HEK293 (cell line): ENCODE measurements at regions not wholly inside any gene's neighbourhood (a gene's known extent, or its start where the extent isn't known, plus 50 kb on each side); places are given as distances from the start of the nearest gene placed in this dataset.

Experiments used
- CTCF ChIA-PET: fragments of 350-600 bp; formaldehyde crosslinking; extraction: SDS; loops from one replicate; lab custom pipeline; 2021; ENCODE audit warnings: antibody characterized with exemption; lab: Yijun Ruan, JAX
- POLR2A ChIA-PET: fragments of 300-600 bp; formaldehyde crosslinking; extraction: SDS; loops from one replicate; lab custom pipeline; 2020; ENCODE audit warnings: antibody characterized with exemption, inconsistent platforms; lab: Yijun Ruan, JAX
- H3K27ac ChIP-seq: fragments of 200-500 bp; sonication (Bioruptor generic); 2 replicates; pipeline ENCODE4 v1.5.1; 2014; ENCODE audit warnings: low read depth, low read length, control low read depth, inconsistent platforms; ENCODE audit errors: extremely low read depth
- H3K36me3 ChIP-seq, 2 experiments: fragments of 200-500 bp in 1 of 2; sonication (Bioruptor generic) in 1 of 2; 1 replicate in 1 of 2; 2 replicates in 1 of 2; pipeline ENCODE4 v1.5.1; 2014 to 2017; ENCODE audit warnings: inconsistent platforms in 2 of 2, low read length in 2 of 2; ENCODE audit not compliant: control insufficient read depth in 2 of 2, insufficient read depth in 1 of 2
- H3K4me1 ChIP-seq: fragments of 200-500 bp; sonication (Bioruptor generic); 2 replicates; pipeline ENCODE4 v1.5.1; 2014; ENCODE audit warnings: mild to moderate bottlenecking, low read length, inconsistent platforms; ENCODE audit not compliant: control insufficient read depth, insufficient read depth
- H3K4me3 ChIP-seq: 2 replicates; pipeline ENCODE4 v1.5.1; 2011; ENCODE audit warnings: low read depth, mild to moderate bottlenecking, control low read depth, low read length, moderate library complexity
- H3K9me3 ChIP-seq: fragments of 200-500 bp; sonication (Bioruptor generic); 2 replicates; pipeline ENCODE4 v1.5.1; 2014; ENCODE audit warnings: low read depth, low read length, inconsistent platforms; ENCODE audit not compliant: control insufficient read depth, insufficient read depth
- HOXC10 ChIP-seq: sonication (generic); formaldehyde crosslinking; IDR thresholded peaks from 2 replicates; pipeline ENCODE4 v1.8.1; 2023; ENCODE audit warnings: mild to moderate bottlenecking, missing genetic modification reagents
- KLF1 ChIP-seq: fragments of 450-650 bp; formaldehyde crosslinking; IDR thresholded peaks from 2 replicates; pipeline ENCODE4 v1.5.1; 2016; ENCODE audit warnings: missing biosample characterization, missing genetic modification characterization
- SALL2 ChIP-seq: fragments of 450-650 bp; formaldehyde crosslinking; IDR thresholded peaks from 2 replicates; pipeline ENCODE4 v1.5.0; 2017; ENCODE audit warnings: missing biosample characterization, mild to moderate bottlenecking, missing genetic modification characterization, borderline replicate concordance
- TRIM28 ChIP-seq: IDR thresholded peaks from 2 replicates; pipeline ENCODE4 v1.6.1; 2011; ENCODE audit warnings: low read length, control low read depth, borderline replicate concordance
- ZNF2 ChIP-seq: fragments of 450-650 bp; formaldehyde crosslinking; IDR thresholded peaks from 2 replicates; pipeline ENCODE4 v1.5.1; 2016; ENCODE audit warnings: missing biosample characterization, missing genetic modification characterization
- ZNF211 ChIP-seq: fragments of 450-650 bp; formaldehyde crosslinking; IDR thresholded peaks from 2 replicates; pipeline ENCODE4 v1.5.1; 2016; ENCODE audit warnings: low read depth, missing biosample characterization, missing genetic modification characterization
- ZNF37A ChIP-seq: fragments of 450-650 bp; IDR thresholded peaks from 2 replicates; pipeline ENCODE4 v1.5.1; 2018; ENCODE audit warnings: missing biosample characterization, missing genetic modification characterization
- ZNF416 ChIP-seq: fragments of 450-650 bp; formaldehyde crosslinking; IDR thresholded peaks from 2 replicates; pipeline ENCODE4 v1.5.1; 2016; ENCODE audit warnings: missing biosample characterization, missing genetic modification characterization
- ZNF561 ChIP-seq: fragments of 450-650 bp; IDR thresholded peaks from 2 replicates; pipeline ENCODE4 v1.5.1; 2018; ENCODE audit warnings: missing biosample characterization, missing genetic modification characterization, borderline replicate concordance
- ZNF600 ChIP-seq: fragments of 450-650 bp; formaldehyde crosslinking; IDR thresholded peaks from 2 replicates; pipeline ENCODE4 v1.5.1; 2016; ENCODE audit warnings: missing biosample characterization, missing genetic modification characterization
- ZNF677 ChIP-seq: fragments of 450-650 bp; IDR thresholded peaks from 2 replicates; pipeline ENCODE4 v1.5.0; 2018; ENCODE audit warnings: missing biosample characterization, mild to moderate bottlenecking, missing genetic modification characterization, moderate library complexity
- ZNF791 ChIP-seq: fragments of 450-650 bp; formaldehyde crosslinking; IDR thresholded peaks from 2 replicates; pipeline ENCODE4 v1.5.1; 2016; ENCODE audit warnings: missing biosample characterization, missing genetic modification characterization
- ZNF843 ChIP-seq: fragments of 450-650 bp; formaldehyde crosslinking; IDR thresholded peaks from 2 replicates; pipeline ENCODE4 v1.5.1; 2016; ENCODE audit warnings: missing biosample characterization, missing genetic modification characterization
- ZSCAN30 ChIP-seq: fragments of 450-650 bp; IDR thresholded peaks from 2 replicates; pipeline ENCODE4 v1.5.1; 2018; ENCODE audit warnings: missing biosample characterization, mild to moderate bottlenecking, missing genetic modification characterization, moderate library complexity
- TF ChIP-seq, protein P1 (sequence below): fragments of 450-650 bp; formaldehyde crosslinking; IDR thresholded peaks from 2 replicates; pipeline ENCODE4 v1.5.1; 2016; ENCODE audit warnings: missing biosample characterization, missing genetic modification characterization
- TF ChIP-seq, protein P2 (sequence below): fragments of 450-650 bp; formaldehyde crosslinking; IDR thresholded peaks from 2 replicates; pipeline ENCODE4 v1.5.1; 2016; ENCODE audit warnings: missing biosample characterization, missing genetic modification characterization
- TF ChIP-seq, protein P3 (sequence below): fragments of 450-650 bp; formaldehyde crosslinking; IDR thresholded peaks from 2 replicates; pipeline ENCODE4; 2016; ENCODE audit warnings: missing biosample characterization, missing genetic modification characterization
- TF ChIP-seq, protein P4 (sequence below): fragments of 450-650 bp; formaldehyde crosslinking; optimal IDR thresholded peaks from 2 replicates; pipeline ENCODE3; 2016; ENCODE audit warnings: missing biosample characterization, mild to moderate bottlenecking, missing genetic modification characterization
- TF ChIP-seq, protein P5 (sequence below): fragments of 450-650 bp; formaldehyde crosslinking; IDR thresholded peaks from 2 replicates; pipeline ENCODE4 v1.5.1; 2016; ENCODE audit warnings: missing biosample characterization, missing genetic modification characterization
- TF ChIP-seq, protein P6 (sequence below): fragments of 450-650 bp; formaldehyde crosslinking; IDR thresholded peaks from 2 replicates; pipeline ENCODE4 v1.5.1; 2016; ENCODE audit warnings: missing biosample characterization, missing genetic modification characterization, low read depth

DNA sequence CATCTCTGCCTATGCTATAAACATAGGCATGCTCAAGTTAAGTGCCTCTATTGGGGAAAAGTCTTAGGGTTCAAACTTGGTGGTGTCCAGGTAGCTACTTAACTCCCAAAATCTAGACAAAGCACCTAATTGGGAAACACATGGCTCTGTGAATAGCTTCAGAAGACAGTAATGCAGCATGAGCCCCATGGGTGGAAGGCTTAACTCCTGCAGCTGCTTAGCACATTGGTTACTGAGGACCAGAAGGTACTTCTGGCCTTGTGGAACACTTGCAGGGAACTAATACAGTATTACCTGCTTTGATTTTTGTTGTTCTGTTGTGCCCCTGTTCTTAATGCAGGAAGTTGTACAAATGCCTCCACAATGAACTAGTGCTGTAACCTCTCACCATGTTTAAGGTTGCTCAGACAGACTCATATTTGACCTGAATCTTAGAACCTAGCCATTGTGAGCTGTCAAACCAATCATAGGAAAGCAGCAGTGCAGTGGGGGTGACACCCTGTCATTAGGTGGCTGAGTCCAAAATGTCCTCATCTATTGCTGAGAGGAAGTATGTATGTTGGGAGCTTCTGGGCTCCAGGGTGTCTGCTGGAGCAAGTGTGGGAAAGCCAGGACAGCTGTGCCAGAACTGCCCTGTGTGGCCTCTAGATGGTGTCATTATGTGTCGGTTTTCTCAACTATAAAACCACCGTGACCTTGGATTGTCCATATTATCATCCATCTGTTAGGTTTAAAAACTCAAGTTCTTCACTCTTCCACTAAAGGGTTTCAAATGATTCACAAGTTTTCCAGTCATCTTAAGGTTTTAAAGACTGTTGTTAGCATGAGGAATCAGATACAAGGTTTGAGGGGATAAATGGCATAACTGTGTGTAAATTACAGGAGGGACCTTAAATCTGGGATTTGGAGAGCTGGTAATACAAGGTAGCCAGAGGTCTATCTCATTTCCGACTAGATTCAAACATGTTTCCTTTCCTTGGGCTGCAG is 69.9 kb upstream of the WDR1 start:
- Histone ChIP-seq H3K36me3 (no peaks in the 10 kb centered on the region), H3K4me3 (no peak overlapping the region), H3K4me1 (no peaks in the 10 kb centered on the region), H3K9me3 (no peaks in the 10 kb centered on the region), H3K27ac (no peak overlapping the region)
- ChIA-PET CTCF (interaction anchor here (0.8 kb wide), 1 partner anchor 35 kb away, joined by 3 read pairs; no protein-coding TSS in a partner anchor), POLR2A (no interaction called here)
- TF ChIP-seq, protein P1, sequence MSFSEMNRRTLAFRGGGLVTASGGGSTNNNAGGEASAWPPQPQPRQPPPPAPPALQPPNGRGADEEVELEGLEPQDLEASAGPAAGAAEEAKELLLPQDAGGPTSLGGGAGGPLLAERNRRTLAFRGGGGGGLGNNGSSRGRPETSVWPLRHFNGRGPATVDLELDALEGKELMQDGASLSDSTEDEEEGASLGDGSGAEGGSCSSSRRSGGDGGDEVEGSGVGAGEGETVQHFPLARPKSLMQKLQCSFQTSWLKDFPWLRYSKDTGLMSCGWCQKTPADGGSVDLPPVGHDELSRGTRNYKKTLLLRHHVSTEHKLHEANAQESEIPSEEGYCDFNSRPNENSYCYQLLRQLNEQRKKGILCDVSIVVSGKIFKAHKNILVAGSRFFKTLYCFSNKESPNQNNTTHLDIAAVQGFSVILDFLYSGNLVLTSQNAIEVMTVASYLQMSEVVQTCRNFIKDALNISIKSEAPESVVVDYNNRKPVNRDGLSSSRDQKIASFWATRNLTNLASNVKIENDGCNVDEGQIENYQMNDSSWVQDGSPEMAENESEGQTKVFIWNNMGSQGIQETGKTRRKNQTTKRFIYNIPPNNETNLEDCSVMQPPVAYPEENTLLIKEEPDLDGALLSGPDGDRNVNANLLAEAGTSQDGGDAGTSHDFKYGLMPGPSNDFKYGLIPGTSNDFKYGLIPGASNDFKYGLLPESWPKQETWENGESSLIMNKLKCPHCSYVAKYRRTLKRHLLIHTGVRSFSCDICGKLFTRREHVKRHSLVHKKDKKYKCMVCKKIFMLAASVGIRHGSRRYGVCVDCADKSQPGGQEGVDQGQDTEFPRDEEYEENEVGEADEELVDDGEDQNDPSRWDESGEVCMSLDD (tag by site-specific recombination) = no peak
- TF ChIP-seq, protein P2, sequence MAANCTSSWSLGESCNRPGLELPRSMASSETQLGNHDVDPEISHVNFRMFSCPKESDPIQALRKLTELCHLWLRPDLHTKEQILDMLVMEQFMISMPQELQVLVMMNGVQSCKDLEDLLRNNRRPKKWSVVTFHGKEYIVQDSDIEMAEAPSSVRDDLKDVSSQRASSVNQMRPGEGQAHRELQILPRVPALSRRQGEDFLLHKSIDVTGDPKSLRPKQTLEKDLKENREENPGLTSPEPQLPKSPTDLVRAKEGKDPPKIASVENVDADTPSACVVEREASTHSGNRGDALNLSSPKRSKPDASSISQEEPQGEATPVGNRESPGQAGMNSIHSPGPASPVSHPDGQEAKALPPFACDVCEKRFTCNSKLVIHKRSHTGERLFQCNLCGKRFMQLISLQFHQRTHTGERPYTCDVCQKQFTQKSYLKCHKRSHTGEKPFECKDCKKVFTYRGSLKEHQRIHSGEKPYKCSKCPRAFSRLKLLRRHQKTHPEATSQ (tag by site-specific recombination) = no peak
- TF ChIP-seq KLF1 (no peak), ZNF600 (tag by site-specific recombination) (no peak), ZSCAN30 (no peak)
- TF ChIP-seq, protein P3, sequence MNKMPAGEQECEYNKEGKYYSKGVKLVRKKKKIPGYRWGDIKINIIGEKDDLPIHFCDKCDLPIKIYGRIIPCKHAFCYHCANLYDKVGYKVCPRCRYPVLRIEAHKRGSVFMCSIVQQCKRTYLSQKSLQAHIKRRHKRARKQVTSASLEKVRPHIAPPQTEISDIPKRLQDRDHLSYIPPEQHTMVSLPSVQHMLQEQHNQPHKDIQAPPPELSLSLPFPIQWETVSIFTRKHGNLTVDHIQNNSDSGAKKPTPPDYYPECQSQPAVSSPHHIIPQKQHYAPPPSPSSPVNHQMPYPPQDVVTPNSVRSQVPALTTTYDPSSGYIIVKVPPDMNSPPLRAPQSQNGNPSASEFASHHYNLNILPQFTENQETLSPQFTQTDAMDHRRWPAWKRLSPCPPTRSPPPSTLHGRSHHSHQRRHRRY = no peak
- TF ChIP-seq, protein P4, sequence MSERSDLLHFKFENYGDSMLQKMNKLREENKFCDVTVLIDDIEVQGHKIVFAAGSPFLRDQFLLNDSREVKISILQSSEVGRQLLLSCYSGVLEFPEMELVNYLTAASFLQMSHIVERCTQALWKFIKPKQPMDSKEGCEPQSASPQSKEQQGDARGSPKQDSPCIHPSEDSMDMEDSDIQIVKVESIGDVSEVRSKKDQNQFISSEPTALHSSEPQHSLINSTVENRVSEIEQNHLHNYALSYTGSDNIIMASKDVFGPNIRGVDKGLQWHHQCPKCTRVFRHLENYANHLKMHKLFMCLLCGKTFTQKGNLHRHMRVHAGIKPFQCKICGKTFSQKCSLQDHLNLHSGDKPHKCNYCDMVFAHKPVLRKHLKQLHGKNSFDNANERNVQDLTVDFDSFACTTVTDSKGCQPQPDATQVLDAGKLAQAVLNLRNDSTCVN (tag by site-specific recombination) = no peak

DNA sequence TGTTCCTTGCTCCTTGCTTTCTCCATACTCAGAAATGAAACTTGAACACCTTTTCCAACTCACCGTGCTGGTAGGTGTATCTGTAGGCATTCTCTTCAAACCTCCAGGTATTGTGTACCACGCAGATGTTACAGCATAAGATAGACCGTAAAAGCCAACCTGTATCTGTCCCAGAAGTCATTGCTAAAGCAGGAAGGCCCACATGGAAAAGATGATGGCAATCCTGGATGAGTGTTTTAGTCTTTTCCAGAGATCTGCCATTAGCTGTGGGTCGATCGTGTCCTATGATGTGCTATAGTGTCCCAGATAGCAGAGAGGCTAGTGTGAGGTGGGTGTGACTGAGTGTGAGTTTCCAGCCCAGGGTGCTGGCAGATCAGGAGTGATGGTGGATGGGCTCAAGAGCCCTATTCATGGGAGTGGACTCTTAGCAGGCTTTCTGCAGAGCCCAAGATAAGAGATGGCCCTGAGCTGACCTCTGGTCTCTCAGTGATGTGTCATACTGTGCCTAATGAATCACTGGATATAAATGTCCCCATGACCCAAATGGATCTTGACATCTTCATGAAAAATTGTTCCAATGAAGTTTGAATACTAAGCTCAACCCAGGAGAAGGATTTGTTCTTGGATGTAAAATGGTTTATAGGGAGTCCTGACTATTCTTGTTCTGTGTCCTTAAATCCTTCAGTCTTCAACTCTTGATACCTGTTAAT is 69.1 kb upstream of the WDR1 start:
- Histone ChIP-seq H3K9me3 (no peaks in the 10 kb centered on the region), H3K4me3 (no peak overlapping the region), H3K36me3 (no peaks in the 10 kb centered on the region), H3K27ac (no peak overlapping the region), H3K4me1 (no peaks in the 10 kb centered on the region)
- ChIA-PET POLR2A (no interaction called here), CTCF (no interaction called here)
- no peak for TF ChIP-seq ZNF2
- no peak for TF ChIP-seq ZNF791 (tag by site-specific recombination)
- TF ChIP-seq HOXC10 (CRISPR knock-in tag) = no peak
- TF ChIP-seq ZNF561 (tag by site-specific recombination) = no peak
- TF ChIP-seq, protein P5, sequence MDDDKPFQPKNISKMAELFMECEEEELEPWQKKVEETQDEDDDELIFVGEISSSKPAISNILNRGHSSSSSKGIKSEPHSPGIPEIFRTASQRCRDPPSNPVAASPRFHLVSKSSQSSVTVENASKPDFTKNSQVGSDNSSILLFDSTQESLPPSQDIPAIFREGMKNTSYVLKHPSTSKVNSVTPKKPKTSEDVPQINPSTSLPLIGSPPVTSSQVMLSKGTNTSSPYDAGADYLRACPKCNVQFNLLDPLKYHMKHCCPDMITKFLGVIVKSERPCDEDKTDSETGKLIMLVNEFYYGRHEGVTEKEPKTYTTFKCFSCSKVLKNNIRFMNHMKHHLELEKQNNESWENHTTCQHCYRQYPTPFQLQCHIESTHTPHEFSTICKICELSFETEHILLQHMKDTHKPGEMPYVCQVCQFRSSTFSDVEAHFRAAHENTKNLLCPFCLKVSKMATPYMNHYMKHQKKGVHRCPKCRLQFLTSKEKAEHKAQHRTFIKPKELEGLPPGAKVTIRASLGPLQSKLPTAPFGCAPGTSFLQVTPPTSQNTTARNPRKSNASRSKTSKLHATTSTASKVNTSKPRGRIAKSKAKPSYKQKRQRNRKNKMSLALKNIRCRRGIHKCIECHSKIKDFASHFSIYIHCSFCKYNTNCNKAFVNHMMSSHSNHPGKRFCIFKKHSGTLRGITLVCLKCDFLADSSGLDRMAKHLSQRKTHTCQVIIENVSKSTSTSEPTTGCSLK = no peak
- no peak for TF ChIP-seq ZNF677 (tag by site-specific recombination)
- TF ChIP-seq ZNF843 (tag by site-specific recombination) = no peak
- no peak for TF ChIP-seq SALL2 (tag by site-specific recombination)
- TF ChIP-seq, protein P6, sequence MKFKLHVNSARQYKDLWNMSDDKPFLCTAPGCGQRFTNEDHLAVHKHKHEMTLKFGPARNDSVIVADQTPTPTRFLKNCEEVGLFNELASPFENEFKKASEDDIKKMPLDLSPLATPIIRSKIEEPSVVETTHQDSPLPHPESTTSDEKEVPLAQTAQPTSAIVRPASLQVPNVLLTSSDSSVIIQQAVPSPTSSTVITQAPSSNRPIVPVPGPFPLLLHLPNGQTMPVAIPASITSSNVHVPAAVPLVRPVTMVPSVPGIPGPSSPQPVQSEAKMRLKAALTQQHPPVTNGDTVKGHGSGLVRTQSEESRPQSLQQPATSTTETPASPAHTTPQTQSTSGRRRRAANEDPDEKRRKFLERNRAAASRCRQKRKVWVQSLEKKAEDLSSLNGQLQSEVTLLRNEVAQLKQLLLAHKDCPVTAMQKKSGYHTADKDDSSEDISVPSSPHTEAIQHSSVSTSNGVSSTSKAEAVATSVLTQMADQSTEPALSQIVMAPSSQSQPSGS = no peak
- TF ChIP-seq ZNF211 (tag by site-specific recombination) = no peak
- no peak for TF ChIP-seq ZNF416 (tag by site-specific recombination)
- TF ChIP-seq ZNF37A (tag by site-specific recombination) = no peak
- no peak for TF ChIP-seq TRIM28
